ENCODE measurements at regions not wholly inside any gene's neighbourhood (a gene's known extent, or its start where the extent isn't known, plus 50 kb on each side); places are given as distances from the start of the nearest gene placed in this dataset.

GRCh38 chr3:159739166-159739565, 249.5 kb upstream of the IL12A start:
- H3K27me3 ChIP-seq (ENCODE audit: control insufficient read depth, insufficient read depth, low read length) = no peaks in the 10 kb centered on the region
- no peaks in the 10 kb centered on the region for H3K36me3 ChIP-seq (ENCODE audit: control insufficient read depth, insufficient read depth, low read length)
- no peak for DNase-seq (ENCODE audit: low read depth)
- no peak overlapping the region for H3K4me3 ChIP-seq (ENCODE audit: low read depth, low read length)
- TF ChIP-seq, protein P1, sequence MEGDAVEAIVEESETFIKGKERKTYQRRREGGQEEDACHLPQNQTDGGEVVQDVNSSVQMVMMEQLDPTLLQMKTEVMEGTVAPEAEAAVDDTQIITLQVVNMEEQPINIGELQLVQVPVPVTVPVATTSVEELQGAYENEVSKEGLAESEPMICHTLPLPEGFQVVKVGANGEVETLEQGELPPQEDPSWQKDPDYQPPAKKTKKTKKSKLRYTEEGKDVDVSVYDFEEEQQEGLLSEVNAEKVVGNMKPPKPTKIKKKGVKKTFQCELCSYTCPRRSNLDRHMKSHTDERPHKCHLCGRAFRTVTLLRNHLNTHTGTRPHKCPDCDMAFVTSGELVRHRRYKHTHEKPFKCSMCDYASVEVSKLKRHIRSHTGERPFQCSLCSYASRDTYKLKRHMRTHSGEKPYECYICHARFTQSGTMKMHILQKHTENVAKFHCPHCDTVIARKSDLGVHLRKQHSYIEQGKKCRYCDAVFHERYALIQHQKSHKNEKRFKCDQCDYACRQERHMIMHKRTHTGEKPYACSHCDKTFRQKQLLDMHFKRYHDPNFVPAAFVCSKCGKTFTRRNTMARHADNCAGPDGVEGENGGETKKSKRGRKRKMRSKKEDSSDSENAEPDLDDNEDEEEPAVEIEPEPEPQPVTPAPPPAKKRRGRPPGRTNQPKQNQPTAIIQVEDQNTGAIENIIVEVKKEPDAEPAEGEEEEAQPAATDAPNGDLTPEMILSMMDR (IDR thresholded peaks at IDR 0.05; ENCODE audit: insufficient read depth, low read length, poor library complexity, severe bottlenecking) = no peak

- Histone ChIP-seq H3K36me3 (ENCODE audit: control insufficient read depth, insufficient read depth, low read length) (no peaks in the 10 kb centered on the region), H3K27me3 (ENCODE audit: control insufficient read depth, insufficient read depth, low read length) (no peaks in the 10 kb centered on the region), H3K4me3 (ENCODE audit: low read depth, low read length) (no peak overlapping the region)
- DNase-seq (ENCODE audit: low read depth) = no peak
- TF ChIP-seq, protein P1 (IDR thresholded peaks at IDR 0.05; ENCODE audit: insufficient read depth, low read length, poor library complexity, severe bottlenecking) = no peak
These were observed 248.7 kb upstream of the IL12A start for GRCh38 chr3:159739969-159740368.

DNA sequence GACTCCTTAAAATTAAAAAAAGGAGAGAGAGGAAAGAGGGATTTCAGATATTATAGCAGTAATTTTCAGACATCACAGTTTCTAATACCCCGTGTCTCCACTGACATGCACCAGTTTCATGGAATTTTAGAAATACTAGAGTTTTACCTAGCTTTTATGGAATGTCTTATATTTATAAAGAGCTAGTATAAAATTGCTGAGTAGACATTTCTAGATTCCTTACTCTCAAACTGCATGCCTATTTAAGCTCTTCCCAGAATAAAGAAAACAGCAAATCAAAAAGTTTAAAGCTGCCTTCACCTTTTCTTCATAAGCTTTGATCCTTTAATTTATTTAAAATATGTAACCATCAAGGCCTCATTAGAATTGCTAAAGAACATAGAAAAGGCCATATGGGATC, 247.4 kb upstream of the IL12A start:
- Histone ChIP-seq H3K4me3 (ENCODE audit: low read depth, low read length) (no peak overlapping the region), H3K36me3 (ENCODE audit: control insufficient read depth, insufficient read depth, low read length) (no peaks in the 10 kb centered on the region), H3K27me3 (ENCODE audit: control insufficient read depth, insufficient read depth, low read length) (no peaks in the 10 kb centered on the region)
- DNase-seq (ENCODE audit: low read depth) = no peak
- TF ChIP-seq, protein P1 (IDR thresholded peaks at IDR 0.05; ENCODE audit: insufficient read depth, low read length, poor library complexity, severe bottlenecking) = no peak

GRCh38 chr3:159748425-159748824, 240.2 kb upstream of the IL12A start:
- TF ChIP-seq, protein P1 (IDR thresholded peaks at IDR 0.05; ENCODE audit: insufficient read depth, low read length, poor library complexity, severe bottlenecking) = no peak
- H3K4me3 ChIP-seq (ENCODE audit: low read depth, low read length) = no peak overlapping the region

DNA sequence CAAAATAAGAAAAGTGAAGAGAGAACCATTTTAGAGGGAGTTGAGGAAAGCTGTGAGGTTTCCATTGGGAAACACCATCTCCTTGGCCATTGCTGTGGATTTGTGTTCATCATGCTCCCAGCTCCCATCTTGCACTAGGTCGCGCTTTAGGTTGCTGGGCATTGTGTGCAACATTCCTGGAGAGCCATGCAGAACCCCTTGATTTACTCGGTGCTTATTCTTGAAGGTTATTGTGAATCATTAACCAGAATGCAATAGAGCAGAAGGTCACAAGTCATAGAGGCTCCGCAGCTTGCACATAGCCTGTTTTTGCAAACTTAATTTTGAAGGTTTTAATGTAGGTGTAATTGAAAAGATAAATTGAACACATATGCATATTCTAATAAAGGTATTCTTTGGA, 239.2 kb upstream of the IL12A start:
- Histone ChIP-seq H3K27me3 (ENCODE audit: control insufficient read depth, insufficient read depth, low read length) (no peaks in the 10 kb centered on the region), H3K4me3 (ENCODE audit: low read depth, low read length) (no peak overlapping the region), H3K36me3 (ENCODE audit: control insufficient read depth, insufficient read depth, low read length) (no peaks in the 10 kb centered on the region)
- DNase-seq (ENCODE audit: low read depth) = no peak
- TF ChIP-seq, protein P1 (IDR thresholded peaks at IDR 0.05; ENCODE audit: insufficient read depth, low read length, poor library complexity, severe bottlenecking) = no peak

More at GRCh38 chr3:159748425-159748824, 240.2 kb upstream of the IL12A start:
- Histone ChIP-seq H3K36me3 (ENCODE audit: control insufficient read depth, insufficient read depth, low read length) (no peaks in the 10 kb centered on the region), H3K27me3 (ENCODE audit: control insufficient read depth, insufficient read depth, low read length) (no peaks in the 10 kb centered on the region)
- DNase-seq (ENCODE audit: low read depth) = no peak

DNA sequence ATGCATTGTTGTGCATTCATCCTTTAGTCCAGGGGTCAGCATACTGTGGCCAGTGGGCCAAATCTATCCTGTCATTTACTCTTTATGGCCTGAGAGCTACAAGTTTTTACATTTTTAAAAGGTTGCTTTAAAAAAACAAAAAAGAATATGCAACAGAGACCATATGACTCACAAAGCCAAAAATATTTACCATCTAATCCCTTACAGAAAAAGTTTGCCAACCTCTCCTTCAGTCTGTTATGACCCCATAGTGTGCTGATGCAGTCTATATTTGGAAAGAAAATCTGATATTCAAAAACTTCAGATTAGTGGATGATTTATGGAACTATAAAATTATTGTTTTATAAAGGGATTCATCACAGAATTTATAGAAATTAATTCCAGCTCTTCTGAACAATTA, 237.5 kb upstream of the IL12A start:
- TF ChIP-seq, protein P1 (IDR thresholded peaks at IDR 0.05; ENCODE audit: insufficient read depth, low read length, poor library complexity, severe bottlenecking) = no peak

More for the DNA sequence above, 237.5 kb upstream of the IL12A start:
- no peak for DNase-seq (ENCODE audit: low read depth)
- no peaks in the 10 kb centered on the region for H3K36me3 ChIP-seq (ENCODE audit: control insufficient read depth, insufficient read depth, low read length)
- no peaks in the 10 kb centered on the region for H3K27me3 ChIP-seq (ENCODE audit: control insufficient read depth, insufficient read depth, low read length)
- no peak overlapping the region for H3K4me3 ChIP-seq (ENCODE audit: low read depth, low read length)
